ENCODE measurements at regions not wholly inside any gene's neighbourhood (a gene's known extent, or its start where the extent isn't known, plus 50 kb on each side); places are given as distances from the start of the nearest gene placed in this dataset.

DNA sequence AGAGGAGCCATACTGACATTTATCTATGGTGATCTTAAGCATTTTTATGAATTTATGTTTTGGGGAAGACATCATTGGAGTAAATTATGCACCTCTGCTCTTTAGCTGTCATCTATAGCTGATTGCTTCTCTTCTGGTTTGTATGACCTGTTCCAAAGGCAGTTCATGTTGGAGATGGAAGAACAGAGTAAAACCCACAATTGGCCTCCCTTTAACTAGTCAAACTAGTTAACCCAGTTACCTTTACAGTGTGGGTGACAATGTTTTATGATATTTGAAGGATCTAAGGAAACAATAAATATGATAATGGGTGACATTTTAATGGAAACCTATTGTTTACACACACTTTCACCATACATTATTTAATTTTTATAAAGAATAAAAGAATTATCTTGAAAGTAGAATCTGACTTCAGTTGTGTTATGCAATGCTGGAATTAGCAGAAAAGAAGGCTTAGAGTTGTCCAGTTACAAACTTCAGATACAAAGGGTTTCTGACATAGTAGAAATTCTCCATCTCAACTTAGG is 263.5 kb downstream of the NFKBIZ start (continued):
- TF ChIP-seq, protein P1, sequence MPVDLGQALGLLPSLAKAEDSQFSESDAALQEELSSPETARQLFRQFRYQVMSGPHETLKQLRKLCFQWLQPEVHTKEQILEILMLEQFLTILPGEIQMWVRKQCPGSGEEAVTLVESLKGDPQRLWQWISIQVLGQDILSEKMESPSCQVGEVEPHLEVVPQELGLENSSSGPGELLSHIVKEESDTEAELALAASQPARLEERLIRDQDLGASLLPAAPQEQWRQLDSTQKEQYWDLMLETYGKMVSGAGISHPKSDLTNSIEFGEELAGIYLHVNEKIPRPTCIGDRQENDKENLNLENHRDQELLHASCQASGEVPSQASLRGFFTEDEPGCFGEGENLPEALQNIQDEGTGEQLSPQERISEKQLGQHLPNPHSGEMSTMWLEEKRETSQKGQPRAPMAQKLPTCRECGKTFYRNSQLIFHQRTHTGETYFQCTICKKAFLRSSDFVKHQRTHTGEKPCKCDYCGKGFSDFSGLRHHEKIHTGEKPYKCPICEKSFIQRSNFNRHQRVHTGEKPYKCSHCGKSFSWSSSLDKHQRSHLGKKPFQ (tag by site-specific recombination; IDR thresholded peaks at IDR 0.05), result no peak
- TF ChIP-seq ZNF624 (tag by site-specific recombination; IDR thresholded peaks at IDR 0.05) (no peak), ZFP37 (tag by site-specific recombination; IDR thresholded peaks at IDR 0.05) (no peak)

DNA sequence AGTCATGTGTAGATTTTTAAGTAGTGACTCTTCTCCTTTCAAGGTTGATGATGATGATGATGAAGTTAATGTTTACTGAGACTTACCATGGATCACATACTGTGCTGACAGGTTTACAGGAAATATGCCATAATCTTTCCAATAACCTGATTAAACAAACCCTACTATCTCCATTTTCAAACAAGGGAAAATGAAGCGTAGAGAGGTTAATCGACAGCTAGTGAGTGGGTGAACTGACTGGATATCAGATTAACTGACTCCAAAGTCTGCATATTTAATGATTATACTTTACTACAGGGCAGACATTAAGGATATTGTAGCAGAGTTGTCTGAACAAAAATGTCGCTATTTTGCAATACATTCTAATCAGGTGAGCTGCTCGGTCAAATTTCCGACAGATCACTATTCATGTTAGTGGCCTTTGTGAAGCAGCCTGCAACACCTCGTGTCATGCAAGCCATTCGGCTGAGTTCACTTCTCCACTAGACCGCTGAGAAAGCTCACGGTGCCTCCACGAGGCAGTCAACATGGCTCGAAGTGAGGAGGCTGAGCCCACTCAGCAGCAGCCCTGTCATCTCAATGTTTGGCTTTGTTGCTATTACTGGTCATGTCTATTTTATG is 264.2 kb downstream of the NFKBIZ start:
- Histone ChIP-seq H3K9me3 (ENCODE audit: control insufficient read depth, insufficient read depth, low read depth, low read length) (no peaks in the 10 kb centered on the region), H3K27ac (ENCODE audit: extremely low read depth, low read depth, low read length) (no peak overlapping the region), H3K4me1 (ENCODE audit: control insufficient read depth, insufficient read depth, low read length) (no peaks in the 10 kb centered on the region), H3K4me3 (ENCODE audit: low read depth, low read length) (no peak overlapping the region), H3K36me3 (ENCODE audit: control insufficient read depth in 2 of 2, insufficient read depth in 1 of 2, low read length in 2 of 2) (no peaks in the 10 kb centered on the region)
- ChIA-PET CTCF (interaction anchor here (0.7 kb wide), 1 partner anchor 313 kb away, joined by 3 read pairs; no protein-coding TSS in a partner anchor), POLR2A (interaction anchor here (0.7 kb wide), 1 partner anchor 294 kb away, joined by 3 read pairs; no protein-coding TSS in a partner anchor)
- TF ChIP-seq ZNF791 (tag by site-specific recombination; IDR thresholded peaks at IDR 0.05), result no peak
- TF ChIP-seq, protein P2, sequence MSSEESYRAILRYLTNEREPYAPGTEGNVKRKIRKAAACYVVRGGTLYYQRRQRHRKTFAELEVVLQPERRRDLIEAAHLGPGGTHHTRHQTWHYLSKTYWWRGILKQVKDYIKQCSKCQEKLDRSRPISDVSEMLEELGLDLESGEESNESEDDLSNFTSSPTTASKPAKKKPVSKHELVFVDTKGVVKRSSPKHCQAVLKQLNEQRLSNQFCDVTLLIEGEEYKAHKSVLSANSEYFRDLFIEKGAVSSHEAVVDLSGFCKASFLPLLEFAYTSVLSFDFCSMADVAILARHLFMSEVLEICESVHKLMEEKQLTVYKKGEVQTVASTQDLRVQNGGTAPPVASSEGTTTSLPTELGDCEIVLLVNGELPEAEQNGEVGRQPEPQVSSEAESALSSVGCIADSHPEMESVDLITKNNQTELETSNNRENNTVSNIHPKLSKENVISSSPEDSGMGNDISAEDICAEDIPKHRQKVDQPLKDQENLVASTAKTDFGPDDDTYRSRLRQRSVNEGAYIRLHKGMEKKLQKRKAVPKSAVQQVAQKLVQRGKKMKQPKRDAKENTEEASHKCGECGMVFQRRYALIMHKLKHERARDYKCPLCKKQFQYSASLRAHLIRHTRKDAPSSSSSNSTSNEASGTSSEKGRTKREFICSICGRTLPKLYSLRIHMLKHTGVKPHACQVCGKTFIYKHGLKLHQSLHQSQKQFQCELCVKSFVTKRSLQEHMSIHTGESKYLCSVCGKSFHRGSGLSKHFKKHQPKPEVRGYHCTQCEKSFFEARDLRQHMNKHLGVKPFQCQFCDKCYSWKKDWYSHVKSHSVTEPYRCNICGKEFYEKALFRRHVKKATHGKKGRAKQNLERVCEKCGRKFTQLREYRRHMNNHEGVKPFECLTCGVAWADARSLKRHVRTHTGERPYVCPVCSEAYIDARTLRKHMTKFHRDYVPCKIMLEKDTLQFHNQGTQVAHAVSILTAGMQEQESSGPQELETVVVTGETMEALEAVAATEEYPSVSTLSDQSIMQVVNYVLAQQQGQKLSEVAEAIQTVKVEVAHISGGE (tag by site-specific recombination; conservative IDR thresholded peaks at IDR 0.05; ENCODE audit: low read depth), result no peak
- TF ChIP-seq ZFHX2 (tag by site-specific recombination; conservative IDR thresholded peaks at IDR 0.05), result no peak
- no peak for TF ChIP-seq ZNF473 (tag by site-specific recombination; IDR thresholded peaks at IDR 0.05)
- no peak for TF ChIP-seq ZNF416 (tag by site-specific recombination; IDR thresholded peaks at IDR 0.05)
- TF ChIP-seq ZNF701 (tag by site-specific recombination; IDR thresholded peaks at IDR 0.05), result no peak

DNA sequence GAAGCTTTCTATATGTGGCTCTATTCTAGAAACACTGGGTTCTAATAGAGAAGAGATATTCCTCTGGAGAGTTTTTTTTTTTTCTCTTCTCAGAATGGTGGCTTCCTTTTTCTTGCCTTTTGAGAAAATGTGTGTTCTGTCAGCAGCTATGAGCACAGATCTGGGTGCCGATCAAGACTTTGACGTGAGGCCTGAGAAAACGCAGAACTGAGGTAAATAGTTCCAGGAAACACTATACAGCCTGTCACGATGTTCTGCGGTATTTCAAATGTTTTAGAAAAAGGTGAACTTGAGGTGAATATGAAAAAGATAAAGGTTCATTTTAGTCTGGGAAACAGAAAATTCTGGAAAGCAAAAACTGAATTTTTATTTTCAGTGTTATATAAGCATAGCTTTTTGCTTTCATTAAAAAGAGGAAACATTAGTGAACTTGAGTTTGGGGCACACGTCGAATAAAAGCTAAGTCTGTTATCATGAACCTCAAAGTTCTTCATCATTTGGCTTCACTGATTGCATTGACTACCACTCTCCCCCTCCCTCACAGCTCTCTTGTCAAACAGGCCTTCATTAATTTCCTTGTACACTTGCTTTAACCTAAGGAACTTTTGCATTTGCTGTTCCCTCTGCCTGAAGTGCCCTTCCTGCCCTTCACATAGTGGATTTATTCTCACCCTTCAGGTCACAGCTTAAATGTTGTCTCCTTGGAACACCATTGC is 265.1 kb downstream of the NFKBIZ start:
- H3K9me3 ChIP-seq (ENCODE audit: control insufficient read depth, insufficient read depth, low read depth, low read length), result no peaks in the 10 kb centered on the region
- POLR2A ChIA-PET, result interaction anchor here (0.7 kb wide), 1 partner anchor 295 kb away, joined by 3 read pairs; no protein-coding TSS in a partner anchor
- H3K4me3 ChIP-seq (ENCODE audit: low read depth, low read length), result no peak overlapping the region
- H3K27ac ChIP-seq (ENCODE audit: extremely low read depth, low read depth, low read length), result no peak overlapping the region
- H3K4me1 ChIP-seq (ENCODE audit: control insufficient read depth, insufficient read depth, low read length), result no peaks in the 10 kb centered on the region
- no peaks in the 10 kb centered on the region for H3K36me3 ChIP-seq (ENCODE audit: control insufficient read depth in 2 of 2, insufficient read depth in 1 of 2, low read length in 2 of 2)
- CTCF ChIA-PET, result interaction anchor here (0.7 kb wide), 1 partner anchor 314 kb away, joined by 3 read pairs; no protein-coding TSS in a partner anchor
- TF ChIP-seq, protein P3, sequence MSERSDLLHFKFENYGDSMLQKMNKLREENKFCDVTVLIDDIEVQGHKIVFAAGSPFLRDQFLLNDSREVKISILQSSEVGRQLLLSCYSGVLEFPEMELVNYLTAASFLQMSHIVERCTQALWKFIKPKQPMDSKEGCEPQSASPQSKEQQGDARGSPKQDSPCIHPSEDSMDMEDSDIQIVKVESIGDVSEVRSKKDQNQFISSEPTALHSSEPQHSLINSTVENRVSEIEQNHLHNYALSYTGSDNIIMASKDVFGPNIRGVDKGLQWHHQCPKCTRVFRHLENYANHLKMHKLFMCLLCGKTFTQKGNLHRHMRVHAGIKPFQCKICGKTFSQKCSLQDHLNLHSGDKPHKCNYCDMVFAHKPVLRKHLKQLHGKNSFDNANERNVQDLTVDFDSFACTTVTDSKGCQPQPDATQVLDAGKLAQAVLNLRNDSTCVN (tag by site-specific recombination; optimal IDR thresholded peaks at IDR 0.05), result no peak
- TF ChIP-seq, protein P4, sequence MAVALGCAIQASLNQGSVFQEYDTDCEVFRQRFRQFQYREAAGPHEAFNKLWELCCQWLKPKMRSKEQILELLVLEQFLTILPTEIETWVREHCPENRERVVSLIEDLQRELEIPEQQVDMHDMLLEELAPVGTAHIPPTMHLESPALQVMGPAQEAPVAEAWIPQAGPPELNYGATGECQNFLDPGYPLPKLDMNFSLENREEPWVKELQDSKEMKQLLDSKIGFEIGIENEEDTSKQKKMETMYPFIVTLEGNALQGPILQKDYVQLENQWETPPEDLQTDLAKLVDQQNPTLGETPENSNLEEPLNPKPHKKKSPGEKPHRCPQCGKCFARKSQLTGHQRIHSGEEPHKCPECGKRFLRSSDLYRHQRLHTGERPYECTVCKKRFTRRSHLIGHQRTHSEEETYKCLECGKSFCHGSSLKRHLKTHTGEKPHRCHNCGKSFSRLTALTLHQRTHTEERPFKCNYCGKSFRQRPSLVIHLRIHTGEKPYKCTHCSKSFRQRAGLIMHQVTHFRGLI (tag by site-specific recombination; IDR thresholded peaks at IDR 0.05), result no peak
- TF ChIP-seq ZNF211 (tag by site-specific recombination; IDR thresholded peaks at IDR 0.05; ENCODE audit: low read depth), result no peak
- TF ChIP-seq ZNF48 (tag by site-specific recombination; IDR thresholded peaks at IDR 0.05), result no peak
- TF ChIP-seq, protein P5, sequence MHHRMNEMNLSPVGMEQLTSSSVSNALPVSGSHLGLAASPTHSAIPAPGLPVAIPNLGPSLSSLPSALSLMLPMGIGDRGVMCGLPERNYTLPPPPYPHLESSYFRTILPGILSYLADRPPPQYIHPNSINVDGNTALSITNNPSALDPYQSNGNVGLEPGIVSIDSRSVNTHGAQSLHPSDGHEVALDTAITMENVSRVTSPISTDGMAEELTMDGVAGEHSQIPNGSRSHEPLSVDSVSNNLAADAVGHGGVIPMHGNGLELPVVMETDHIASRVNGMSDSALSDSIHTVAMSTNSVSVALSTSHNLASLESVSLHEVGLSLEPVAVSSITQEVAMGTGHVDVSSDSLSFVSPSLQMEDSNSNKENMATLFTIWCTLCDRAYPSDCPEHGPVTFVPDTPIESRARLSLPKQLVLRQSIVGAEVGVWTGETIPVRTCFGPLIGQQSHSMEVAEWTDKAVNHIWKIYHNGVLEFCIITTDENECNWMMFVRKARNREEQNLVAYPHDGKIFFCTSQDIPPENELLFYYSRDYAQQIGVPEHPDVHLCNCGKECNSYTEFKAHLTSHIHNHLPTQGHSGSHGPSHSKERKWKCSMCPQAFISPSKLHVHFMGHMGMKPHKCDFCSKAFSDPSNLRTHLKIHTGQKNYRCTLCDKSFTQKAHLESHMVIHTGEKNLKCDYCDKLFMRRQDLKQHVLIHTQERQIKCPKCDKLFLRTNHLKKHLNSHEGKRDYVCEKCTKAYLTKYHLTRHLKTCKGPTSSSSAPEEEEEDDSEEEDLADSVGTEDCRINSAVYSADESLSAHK (tag by site-specific recombination; IDR thresholded peaks at IDR 0.05), result no peak
- TF ChIP-seq KLF9 (tag by site-specific recombination; IDR thresholded peaks at IDR 0.05; ENCODE audit: low read depth), result no peak
- no peak for TF ChIP-seq MEIS1 (CRISPR knock-in tag; IDR thresholded peaks at IDR 0.05; ENCODE audit: borderline replicate concordance)
- no peak for TF ChIP-seq ZNF223 (tag by site-specific recombination; IDR thresholded peaks at IDR 0.05)
- no peak for TF ChIP-seq ZNF623 (tag by site-specific recombination; IDR thresholded peaks at IDR 0.05)
- no peak for TF ChIP-seq ZNF391 (tag by site-specific recombination; IDR thresholded peaks at IDR 0.05; ENCODE audit: borderline replicate concordance, low read depth)

Data from HEK293 (cell line).